OCI-LY1 (cell line): ENCODE measurements at regions not wholly inside any gene's neighbourhood (a gene's known extent, or its start where the extent isn't known, plus 50 kb on each side); places are given as distances from the start of the nearest gene placed in this dataset.
"Not testable (repeated sequence)": the region's sequence is repeated elsewhere in the genome, so short reads cannot be mapped to it uniquely, and the experiment has no call there.

Experiments
- H2AFZ ChIP-seq: fragments of 200-600 bp; sonication (generic), shearing (Covaris generic); 2 replicates; pipeline ENCODE4 v1.6.0; 2014; ENCODE audit warnings: antibody characterized with exemption, mild to moderate bottlenecking, low read length
- H3F3A ChIP-seq: fragments of 200-600 bp; sonication (generic), shearing (Covaris generic); 2 replicates; pipeline ENCODE4 v1.6.0; 2014; ENCODE audit warnings: mild to moderate bottlenecking, antibody characterized with exemption, low read length, moderate library complexity; ENCODE audit not compliant: insufficient read depth
- H3K27ac ChIP-seq: fragments of 200-600 bp; sonication (generic); 2 replicates; pipeline ENCODE4 v1.5.1; 2014; ENCODE audit warnings: low read length, mixed run types, mild to moderate bottlenecking, low read depth; ENCODE audit not compliant: poor library complexity, severe bottlenecking
- H3K27me3 ChIP-seq: fragments of 200-600 bp; sonication (generic); 2 replicates; pipeline ENCODE4 v1.6.0; 2014; ENCODE audit warnings: antibody characterized with exemption, mild to moderate bottlenecking, low read length, moderate library complexity; ENCODE audit not compliant: insufficient read depth
- H3K36me3 ChIP-seq: fragments of 200-600 bp; sonication (generic); 2 replicates; pipeline ENCODE4 v1.6.1; 2014; ENCODE audit warnings: mild to moderate bottlenecking, antibody characterized with exemption, low read length, moderate library complexity, mixed read lengths; ENCODE audit not compliant: insufficient read depth
- H3K4me1 ChIP-seq: fragments of 200-600 bp; sonication (generic); 2 replicates; pipeline ENCODE4 v1.5.1; 2014; ENCODE audit warnings: mild to moderate bottlenecking, low read length, moderate library complexity; ENCODE audit not compliant: insufficient read depth, severe bottlenecking
- H3K4me2 ChIP-seq: fragments of 200-600 bp; sonication (generic), shearing (Covaris generic); 2 replicates; pipeline ENCODE4 v1.6.1; 2014; ENCODE audit warnings: low read length
- H3K4me3 ChIP-seq: fragments of 200-600 bp; sonication (generic); 2 replicates; pipeline ENCODE4 v1.5.1; 2014; ENCODE audit warnings: low read length, low read depth, mild to moderate bottlenecking, mixed read lengths; ENCODE audit not compliant: poor library complexity, severe bottlenecking
- H3K79me2 ChIP-seq: fragments of 200-600 bp; shearing (Covaris generic); 2 replicates; pipeline ENCODE4 v1.6.1; 2016; ENCODE audit warnings: mixed run types, low read length, mixed read lengths; ENCODE audit not compliant: insufficient read depth
- H3K9ac ChIP-seq: fragments of 200-600 bp; sonication (generic), shearing (Covaris generic); 2 replicates; pipeline ENCODE4 v1.6.1; 2014; ENCODE audit warnings: mild to moderate bottlenecking, low read length, mixed read lengths
- H3K9me2 ChIP-seq: fragments of 200-600 bp; sonication (generic), shearing (Covaris generic); 2 replicates; pipeline ENCODE4 v1.6.1; 2014; ENCODE audit warnings: low read depth, mild to moderate bottlenecking, low read length, mixed read lengths
- H3K9me3 ChIP-seq: fragments of 200-600 bp; shearing (Covaris generic); 2 replicates; pipeline ENCODE4 v1.6.1; 2014; ENCODE audit warnings: low read length, mixed read lengths
- H4K20me1 ChIP-seq: fragments of 200-600 bp; sonication (generic), shearing (Covaris generic); 2 replicates; pipeline ENCODE4 v1.6.0; 2016; ENCODE audit warnings: mild to moderate bottlenecking, low read length; ENCODE audit not compliant: insufficient read depth
- CTCF ChIP-seq: fragments of 200-600 bp; sonication (generic), shearing (Covaris generic); IDR thresholded peaks from 2 replicates; pipeline ENCODE4 v1.5.1; 2017; ENCODE audit warnings: mild to moderate bottlenecking, antibody characterized with exemption, low read length, moderate library complexity, mixed read lengths
- EZH2 ChIP-seq: fragments of 200-600 bp; sonication (generic), shearing (Covaris generic); IDR thresholded peaks from 2 replicates; pipeline ENCODE4 v1.8.0; 2017; ENCODE audit warnings: borderline replicate concordance, mixed run types, mild to moderate bottlenecking, antibody characterized with exemption, low read length, moderate library complexity, mixed read lengths

- Histone ChIP-seq H3K79me2 (no peaks in the 10 kb centered on the region), H3K4me3 (no peak overlapping the region), H3K9me2 (no peaks in the 10 kb centered on the region), H2AFZ (no peak overlapping the region), H4K20me1 (no peaks in the 10 kb centered on the region), H3F3A (no peaks in the 10 kb centered on the region), H3K36me3 (no peaks in the 10 kb centered on the region), H3K4me1 (no peaks in the 10 kb centered on the region), H3K9me3 (no peaks in the 10 kb centered on the region), H3K9ac (no peak overlapping the region), H3K27me3 (no peaks in the 10 kb centered on the region), H3K27ac (no peak overlapping the region), H3K4me2 (no peak overlapping the region)
- TF ChIP-seq EZH2 (no peak), CTCF (no peak)
Measured at GRCh38 chr5:33102551-33102950, 338.2 kb upstream of the TARS1 start.

- Histone ChIP-seq H3K9me2 (no peaks in the 10 kb centered on the region), H3K36me3 (no peaks in the 10 kb centered on the region), H3K27ac (no peak overlapping the region), H3K9ac (no peak overlapping the region), H2AFZ (no peak overlapping the region), H3K27me3 (no peaks in the 10 kb centered on the region), H3K79me2 (no peaks in the 10 kb centered on the region), H3K4me2 (no peak overlapping the region), H3F3A (no peaks in the 10 kb centered on the region), H3K4me1 (no peaks in the 10 kb centered on the region), H3K9me3 (no peaks in the 10 kb centered on the region), H3K4me3 (no peak overlapping the region), H4K20me1 (no peaks in the 10 kb centered on the region)
- no peak for TF ChIP-seq CTCF
- no peak for TF ChIP-seq EZH2
Measured at GRCh38 chr5:33105521-33105941, 335.2 kb upstream of the TARS1 start.

GRCh38 chr5:33110496-33110895 is 330.3 kb upstream of the TARS1 start:
- not testable (repeated sequence) for H3K27me3 ChIP-seq, H3K9me3 ChIP-seq, H3K79me2 ChIP-seq, H2AFZ ChIP-seq, H3K27ac ChIP-seq, H3K4me1 ChIP-seq, H3K36me3 ChIP-seq, H3K9ac ChIP-seq, H3K4me2 ChIP-seq, H3K9me2 ChIP-seq, H3F3A ChIP-seq, H4K20me1 ChIP-seq, H3K4me3 ChIP-seq

GRCh38 chr5:33114361-33114760 is 326.4 kb upstream of the TARS1 start:
- Histone ChIP-seq H2AFZ (no peak overlapping the region), H3K9me2 (no peaks in the 10 kb centered on the region), H3K9me3 (no peaks in the 10 kb centered on the region), H3K4me2 (no peak overlapping the region), H3K4me1 (no peaks in the 10 kb centered on the region), H3K9ac (no peak overlapping the region), H4K20me1 (no peaks in the 10 kb centered on the region), H3K36me3 (no peaks in the 10 kb centered on the region), H3F3A (no peaks in the 10 kb centered on the region), H3K4me3 (no peak overlapping the region), H3K27me3 (no peaks in the 10 kb centered on the region), H3K27ac (no peak overlapping the region), H3K79me2 (no peaks in the 10 kb centered on the region)
- TF ChIP-seq CTCF: no peak
- no peak for TF ChIP-seq EZH2
